Spleen (tissue), 11 donors: ENCODE measurements at regions not wholly inside any gene's neighbourhood (a gene's known extent, or its start where the extent isn't known, plus 50 kb on each side); places are given as distances from the start of the nearest gene placed in this dataset.

ENCODE experiments used
- DNase-seq: peaks from one replicate; pipeline ENCODE4 v3.0.0-alpha.2; 2020
- H3K27ac ChIP-seq, 8 donors: fragments of 200-600 bp; sonication (generic) in 7 of 8; 1 replicate in 4 of 8; 2 replicates in 4 of 8; pipeline versions ENCODE4 v1.5.0 to v1.8.0; 2016 to 2021; ENCODE audit warnings: inconsistent platforms in 4 of 8, mild to moderate bottlenecking in 4 of 8, moderate library complexity in 1 of 8
- H3K27me3 ChIP-seq, 7 donors: fragments of 200-600 bp; sonication (generic) in 6 of 7; replicated peaks in 1 of 7; 1 replicate in 4 of 7; 2 replicates in 3 of 7; pipeline versions ENCODE4 v1.5.0 to v1.8.0; 2016 to 2021; ENCODE audit warnings: inconsistent platforms in 3 of 7, mild to moderate bottlenecking in 1 of 7
- H3K36me3 ChIP-seq, 6 donors: fragments of 200-600 bp; sonication (generic) in 5 of 6; 1 replicate in 4 of 6; 2 replicates in 2 of 6; pipeline versions ENCODE4 v1.5.0 to v1.8.0; 2016 to 2021; ENCODE audit warnings: inconsistent platforms in 2 of 6
- H3K4me1 ChIP-seq, 6 donors: fragments of 200-600 bp; sonication (generic) in 5 of 6; 1 replicate in 3 of 6; 2 replicates in 3 of 6; pipeline versions ENCODE4 v1.5.0 to v1.8.0; 2016 to 2021; ENCODE audit warnings: inconsistent platforms in 3 of 6
- H3K4me3 ChIP-seq, 8 donors: fragments of 200-600 bp; sonication (generic) in 7 of 8; 1 replicate in 4 of 8; 2 replicates in 4 of 8; pipeline versions ENCODE4 v1.5.0 to v1.8.0; 2016 to 2021; ENCODE audit warnings: inconsistent platforms in 4 of 8, mild to moderate bottlenecking in 4 of 8, moderate library complexity in 2 of 8
- H3K9me3 ChIP-seq, 8 donors: fragments of 200-600 bp; sonication (generic) in 7 of 8; 1 replicate in 4 of 8; 2 replicates in 4 of 8; pipeline versions ENCODE4 v1.5.0 to v1.8.0; 2016 to 2021; ENCODE audit warnings: inconsistent platforms in 4 of 8
- CTCF ChIP-seq, 11 experiments: fragments of 200-600 bp in 7 of 11; fragments of 450-650 bp in 4 of 11; sonication (generic) in 4 of 11; IDR thresholded peaks in 8 of 11; conservative IDR thresholded peaks in 3 of 11; 1 replicate in 7 of 11; 2 replicates in 4 of 11; pipeline versions ENCODE4 v1.4.0 to v1.8.0; 2016 to 2021; ENCODE audit warnings: antibody characterized with exemption in 11 of 11, inconsistent platforms in 4 of 11, mild to moderate bottlenecking in 1 of 11
- POLR2A ChIP-seq, 3 donors: fragments of 450-650 bp; IDR thresholded peaks; one replicate each; pipeline ENCODE4 v1.5.1; 2017; ENCODE audit warnings: antibody characterized with exemption in 3 of 3, mild to moderate bottlenecking in 1 of 3
- POLR2AphosphoS5 ChIP-seq, 3 donors: sonication (generic); formaldehyde crosslinking; IDR thresholded peaks; one replicate each; pipeline ENCODE4 v1.5.1; 2017; ENCODE audit warnings: antibody characterized with exemption in 3 of 3
- WGBS, 5 donors: extraction: QIAGEN DNeasy Blood & Tissue Kit in 3 of 5; methylation state at CpG; one replicate each; pipeline versions ENCODE4 v1.1.5 to v1.1.7; 2013 to 2018; 5-methylcytosine and 5-hydroxymethylcytosine counted together
- intact Hi-C: fragments of 100-400 bp; cut with DNase I; formaldehyde crosslinking; loops from one replicate; pipeline ENCODE4 v1.15.0; 2023; ENCODE audit warnings: low total_unique reads
- donor health status: healthy with polysubstance abuse.
- donor health status: DM: no; HTN: no; CAD: no; lungs with moderate emphysema.
- donor health status: DM: no; HTN: no; CAD: no.
- donor health status: Bipolar disorder and iron deficiency.
- donor health status: healthy.
- donor health status: DM: no; HTN: no; CAD: no.
- donor health status: DM: yes; HTN: yes; CAD: no.

- intact Hi-C loops, result no loop called here
- Histone ChIP-seq H3K27me3 (no peaks in the 10 kb centered on the region), H3K4me3 (no peak overlapping the region), H3K36me3 (no peaks in the 10 kb centered on the region), H3K27ac (no peak overlapping the region), H3K9me3 (no peaks in the 10 kb centered on the region), H3K4me1 (no peaks in the 10 kb centered on the region)
- no peak for TF ChIP-seq POLR2AphosphoS5 (IDR thresholded peaks at IDR 0.05)
- TF ChIP-seq CTCF (IDR thresholded peaks at IDR 0.05 in 8 of 11, conservative IDR thresholded peaks at IDR 0.05 in 3 of 11), result no peak
- no peak for TF ChIP-seq POLR2A (IDR thresholded peaks at IDR 0.05)
- WGBS, 5 donors, result 39 to 60% (median 51%) methylated on average over 3 of the region's 3 CpGs
- no peak for DNase-seq
These were observed 371.4 kb upstream of the ID4 start for GRCh38 chr6:19465760-19466159.

- Histone ChIP-seq H3K9me3 (peaks cover 0 to 13% (median 5%) of the 10 kb centered on the region in 8 donors), H3K4me3 (no peak overlapping the region), H3K27ac (no peak overlapping the region), H3K36me3 (no peaks in the 10 kb centered on the region), H3K4me1 (no peaks in the 10 kb centered on the region), H3K27me3 (no peaks in the 10 kb centered on the region)
- no peak for TF ChIP-seq CTCF (IDR thresholded peaks at IDR 0.05 in 8 of 11, conservative IDR thresholded peaks at IDR 0.05 in 3 of 11)
- no peak for TF ChIP-seq POLR2A (IDR thresholded peaks at IDR 0.05)
- TF ChIP-seq POLR2AphosphoS5 (IDR thresholded peaks at IDR 0.05), result no peak
- DNase-seq, result no peak
- intact Hi-C loops, result no loop called here
- 66 to 79% (median 72%) methylated on average over 7 of the region's 7 CpGs for WGBS, 5 donors
These were observed 366.8 kb upstream of the ID4 start for GRCh38 chr6:19470333-19470732.

GRCh38 chr6:19472153-19472552 lies 365.0 kb upstream of the ID4 start:
- WGBS, 5 donors, result 79 to 93% (median 89%) methylated on average over 4 of the region's 4 CpGs
- Histone ChIP-seq H3K27ac (no peak overlapping the region), H3K4me1 (no peaks in the 10 kb centered on the region), H3K27me3 (no peaks in the 10 kb centered on the region), H3K36me3 (no peaks in the 10 kb centered on the region), H3K4me3 (no peak overlapping the region), H3K9me3 (peaks cover 0 to 14% (median 9%) of the 10 kb centered on the region in 8 donors)
- DNase-seq, result no peak
- TF ChIP-seq CTCF (IDR thresholded peaks at IDR 0.05 in 8 of 11, conservative IDR thresholded peaks at IDR 0.05 in 3 of 11) (no peak), POLR2A (IDR thresholded peaks at IDR 0.05) (no peak), POLR2AphosphoS5 (IDR thresholded peaks at IDR 0.05) (no peak)
- intact Hi-C loops, result no loop called here

- no peak for DNase-seq
- Histone ChIP-seq H3K27me3 (no peaks in the 10 kb centered on the region), H3K9me3 (peaks cover 0 to 14% (median 9%) of the 10 kb centered on the region in 8 donors), H3K36me3 (no peaks in the 10 kb centered on the region), H3K27ac (no peak overlapping the region), H3K4me1 (no peaks in the 10 kb centered on the region), H3K4me3 (no peak overlapping the region)
- WGBS, 5 donors, result 51 to 59% (median 56%) methylated on average over 4 of the region's 4 CpGs
- intact Hi-C loops, result no loop called here
- TF ChIP-seq CTCF (IDR thresholded peaks at IDR 0.05 in 8 of 11, conservative IDR thresholded peaks at IDR 0.05 in 3 of 11), result no peak
- TF ChIP-seq POLR2AphosphoS5 (IDR thresholded peaks at IDR 0.05), result no peak
- TF ChIP-seq POLR2A (IDR thresholded peaks at IDR 0.05), result no peak
These were observed 364.3 kb upstream of the ID4 start for GRCh38 chr6:19472850-19473249.
